Stimulated activated CD4-positive, alpha-beta T cell treated with anti-CD3 and anti-CD28 coated beads, TNF-alpha, amount 100 ng/mL, for 1 hour (primary cell): ENCODE measurements at regions not wholly inside any gene's neighbourhood (a gene's known extent, or its start where the extent isn't known, plus 50 kb on each side); places are given as distances from the start of the nearest gene placed in this dataset.
"Not testable (repeated sequence)": the region's sequence is repeated elsewhere in the genome, so short reads cannot be mapped to it uniquely, and the experiment has no call there.

Experiments
- DNase-seq, 3 donors: peaks; one replicate each; pipeline ENCODE4 v3.0.0-alpha.2; 2020; ENCODE audit warnings: low read depth in 3 of 3, low spot score in 1 of 3

DNA sequence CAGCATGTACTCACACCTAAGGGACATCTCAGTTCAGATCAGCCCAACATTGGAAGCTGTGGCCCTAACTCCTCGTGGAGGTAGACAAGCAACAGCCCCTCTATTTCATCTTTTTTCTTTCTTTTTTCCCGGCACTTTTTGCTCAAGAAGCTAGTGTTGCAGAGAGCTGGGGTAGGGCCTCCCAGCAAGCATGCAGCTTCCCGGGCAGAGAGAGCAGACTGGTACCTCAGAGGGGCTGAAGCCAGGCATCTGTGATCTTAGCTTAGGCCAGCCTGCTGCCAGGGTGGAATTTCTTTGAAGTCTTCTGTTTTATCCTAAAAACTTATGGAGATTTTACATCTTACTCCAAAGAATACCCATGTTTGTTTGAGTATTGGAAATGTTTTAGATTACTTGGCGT, 195.4 kb downstream of the C16orf95 start:
- no peak for DNase-seq

DNA sequence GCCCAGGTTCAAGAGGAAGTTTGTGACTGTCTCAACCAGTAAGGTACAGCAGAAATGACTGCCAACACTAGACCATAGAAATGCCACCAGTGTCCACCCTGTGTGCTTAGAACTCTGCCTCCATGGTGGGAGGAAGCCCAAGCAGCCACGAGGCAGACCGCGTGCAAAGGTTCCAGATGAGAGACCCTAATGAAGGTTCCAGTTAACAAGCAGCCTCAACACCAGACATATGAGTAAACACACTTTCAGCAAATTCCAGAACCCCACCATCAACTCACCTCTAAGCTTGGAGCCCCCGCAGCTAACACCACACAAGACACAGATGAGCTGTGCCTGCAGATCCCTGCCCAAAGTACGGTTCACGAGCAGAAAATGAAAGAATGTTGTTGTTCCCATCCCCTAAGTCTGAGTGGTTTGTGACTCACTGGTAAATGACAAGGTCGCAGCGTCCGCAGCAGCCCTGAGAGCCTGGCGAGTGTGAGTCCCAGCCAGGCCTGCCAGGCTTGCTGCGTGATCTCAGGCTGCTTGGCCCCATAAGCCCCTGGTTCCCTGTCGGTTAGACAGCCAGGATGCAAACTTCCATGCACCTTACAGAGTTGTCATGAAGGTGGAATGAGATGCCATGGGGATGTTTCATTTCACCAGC, 193.7 kb downstream of the C16orf95 start:
- DNase-seq = no peak

DNA sequence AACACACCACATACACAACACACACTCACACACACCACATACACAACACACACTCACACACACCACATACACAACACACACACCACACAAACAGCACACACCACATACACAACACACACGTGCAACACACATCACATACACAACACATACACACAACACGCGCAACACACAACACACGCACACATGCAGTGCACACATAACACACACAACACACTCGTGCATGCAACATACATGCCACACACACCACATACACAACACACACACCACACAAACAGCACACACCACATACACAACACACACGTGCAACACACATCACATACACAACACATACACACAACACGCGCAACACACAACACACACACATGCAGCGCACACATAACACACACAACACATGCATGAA, 192.8 kb downstream of the C16orf95 start:
- DNase-seq = not testable (repeated sequence)

DNA sequence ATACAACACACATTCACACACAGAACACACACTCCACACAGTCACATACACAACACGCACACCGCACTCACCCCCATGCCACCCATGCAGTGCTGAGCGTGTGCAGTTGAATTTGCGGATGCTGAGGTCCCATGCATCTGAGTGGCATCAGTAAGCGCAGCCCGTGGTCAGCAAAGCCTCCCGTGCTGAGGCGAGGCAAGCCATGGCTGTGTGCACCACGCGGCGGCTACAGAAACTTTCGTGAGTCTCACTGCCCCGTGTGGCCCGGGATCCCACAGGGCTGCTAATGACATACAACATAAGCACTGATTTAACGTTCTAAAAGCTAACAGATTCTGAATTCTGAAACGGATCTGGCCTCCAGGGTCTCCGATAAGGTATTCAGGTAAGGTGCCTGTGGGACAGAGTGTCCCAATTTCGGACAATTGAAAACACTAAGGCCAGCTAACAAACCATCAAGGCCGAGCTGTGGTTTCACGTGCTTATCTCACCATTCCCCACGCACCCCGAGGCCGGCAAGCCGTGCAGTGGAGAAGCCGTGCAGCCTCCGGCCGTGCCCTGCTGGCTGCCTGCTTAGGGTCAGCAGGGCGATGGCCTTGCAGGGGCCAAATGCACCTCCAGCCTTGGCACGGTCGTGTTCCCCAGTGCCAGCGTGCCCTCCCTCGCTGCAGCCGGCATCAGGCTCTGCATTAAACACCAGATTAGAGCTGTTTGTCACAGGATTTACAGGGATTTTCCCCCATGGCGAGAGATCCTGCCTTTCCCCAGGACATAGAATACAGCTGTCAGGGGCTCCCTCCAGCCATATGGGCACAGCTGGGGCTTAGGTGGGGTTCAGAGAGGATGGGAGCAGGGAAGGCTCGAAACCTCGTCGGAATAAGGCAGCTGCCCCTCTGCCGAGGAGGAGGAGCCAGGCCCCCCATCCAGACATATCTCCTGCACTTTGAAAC, 191.7 kb downstream of the C16orf95 start:
- DNase-seq = no peak

DNA sequence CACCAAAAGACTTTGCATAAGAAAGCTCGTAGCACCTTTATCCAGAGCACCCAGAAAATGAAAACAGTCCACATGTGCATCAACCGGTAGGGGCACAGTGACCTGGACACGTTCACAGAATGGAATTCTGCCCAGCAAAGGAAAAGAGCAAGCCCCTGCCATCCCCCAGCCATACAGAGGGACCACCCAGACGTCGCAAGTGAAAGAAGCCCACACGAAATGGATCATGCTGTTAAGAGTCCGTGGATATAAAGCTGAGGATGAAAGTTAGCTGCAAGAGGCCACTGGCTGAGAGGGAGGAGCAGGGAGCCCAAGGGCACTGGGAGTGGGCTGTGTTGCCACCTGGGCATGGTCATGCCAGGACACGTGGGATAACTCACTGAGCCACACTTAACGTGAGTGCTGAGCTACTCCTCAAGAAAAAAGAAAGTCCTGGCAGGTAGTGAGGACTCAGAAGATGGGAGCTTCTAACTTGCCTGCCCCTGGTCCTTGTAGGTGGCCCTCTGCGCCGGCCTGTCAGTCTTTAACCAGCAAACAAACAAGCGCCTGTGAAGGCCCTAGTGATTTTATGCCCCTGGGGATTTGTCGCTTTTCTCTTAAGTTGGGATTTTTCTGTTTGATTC, 190.7 kb downstream of the C16orf95 start:
- no peak for DNase-seq

GRCh38 chr16:87127061-87127765, 190.0 kb downstream of the C16orf95 start:
- no peak for DNase-seq

DNA sequence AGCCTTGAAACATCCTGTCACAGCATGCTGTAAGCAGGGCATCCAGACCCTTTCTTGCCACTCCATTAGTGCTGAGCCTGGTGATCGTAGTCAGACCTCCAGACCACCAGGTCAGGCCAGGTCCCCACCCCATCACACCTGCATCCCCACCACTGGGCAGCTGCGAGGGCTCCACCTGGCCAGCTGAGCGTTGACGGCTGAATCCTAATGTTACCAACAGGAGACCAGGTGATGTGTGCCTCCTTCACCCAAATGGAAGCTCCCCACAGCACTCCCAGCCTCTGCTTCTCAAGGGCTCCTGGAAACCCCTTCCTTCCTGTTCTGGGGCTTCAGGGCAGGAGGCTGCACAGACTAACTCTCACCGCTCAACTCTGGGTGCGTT, 189.4 kb downstream of the C16orf95 start:
- DNase-seq = no peak

DNA sequence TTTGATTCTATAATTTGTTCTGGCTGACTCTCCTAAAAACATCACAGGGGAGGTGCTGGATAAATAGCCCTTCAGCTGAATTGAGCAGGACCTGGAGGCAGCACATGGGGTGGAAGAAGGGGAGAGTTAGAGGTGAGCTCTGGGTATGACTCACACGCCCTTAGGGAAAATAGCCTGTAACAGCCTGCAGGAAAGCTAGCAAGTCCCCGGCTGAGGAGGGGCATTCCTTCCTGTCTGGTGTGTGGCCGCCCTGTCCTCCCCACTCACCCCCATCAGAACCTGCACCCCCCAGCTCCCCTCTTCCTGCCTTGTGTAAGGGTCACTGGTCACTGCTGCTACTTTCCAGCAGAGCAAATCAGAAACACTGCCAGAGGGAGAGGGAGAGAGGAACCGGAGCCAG, 187.4 kb downstream of the C16orf95 start:
- DNase-seq = no peak

GRCh38 chr16:87131061-87131995, 185.9 kb downstream of the C16orf95 start:
- no peak for DNase-seq

DNA sequence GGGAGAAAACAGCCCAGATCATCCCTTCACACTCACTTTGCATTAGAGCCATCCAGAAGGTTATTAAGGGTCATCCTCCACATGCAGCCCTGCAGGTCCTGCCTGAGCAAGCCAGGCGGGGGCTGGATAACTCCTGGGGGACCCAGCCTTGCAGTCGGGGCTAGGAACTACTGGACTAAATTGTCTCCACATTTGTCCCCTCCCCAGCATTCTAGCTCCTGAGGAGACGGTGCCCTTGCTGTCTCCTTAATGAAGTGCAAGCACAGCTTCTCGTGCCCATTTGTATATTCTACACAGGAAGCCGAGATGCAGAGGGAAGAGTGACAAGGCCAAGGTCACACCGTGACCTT, 185.2 kb downstream of the C16orf95 start:
- DNase-seq = no peak

GRCh38 chr16:87132361-87133014, 184.7 kb downstream of the C16orf95 start:
- DNase-seq = no peak

- no peak for DNase-seq
Measured at GRCh38 chr16:87133112-87133850, 183.9 kb downstream of the C16orf95 start.

DNA sequence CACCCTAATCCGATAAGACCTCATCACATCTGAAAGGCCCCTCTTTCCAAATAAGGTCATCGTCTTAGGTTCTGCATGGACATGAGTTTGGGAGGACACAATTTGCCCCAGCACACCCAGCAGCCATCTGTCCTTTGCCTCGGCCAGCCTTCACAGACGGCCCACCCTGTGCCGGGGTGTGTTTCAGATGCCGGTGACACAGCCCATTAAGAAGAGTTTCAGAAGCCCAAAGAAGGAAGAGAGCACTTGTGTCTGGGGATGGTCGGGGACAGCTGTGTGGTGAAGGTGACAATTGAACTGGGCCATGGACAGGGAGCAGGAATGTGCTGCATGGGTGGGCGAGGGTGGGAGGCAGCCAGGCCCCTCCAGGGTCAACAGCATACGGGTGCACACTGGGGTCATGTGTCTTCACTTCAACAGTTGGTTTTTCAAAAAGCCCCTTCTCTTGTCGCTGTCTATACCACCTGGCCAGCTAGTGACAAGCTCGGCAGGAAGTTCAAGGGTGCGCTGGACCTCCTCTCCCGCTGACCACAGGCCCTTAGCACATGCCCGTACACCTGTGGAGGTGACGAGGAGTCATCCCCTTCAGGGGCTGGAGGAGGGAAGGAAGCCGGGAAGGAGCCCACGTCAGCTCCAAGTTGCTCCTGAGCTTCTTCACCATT, 183.1 kb downstream of the C16orf95 start:
- no peak for DNase-seq

- no peak for DNase-seq
Measured at GRCh38 chr16:87134628-87134995, 182.6 kb downstream of the C16orf95 start.

- DNase-seq = no peak
Measured at GRCh38 chr16:87135246-87136030, 181.8 kb downstream of the C16orf95 start.

DNA sequence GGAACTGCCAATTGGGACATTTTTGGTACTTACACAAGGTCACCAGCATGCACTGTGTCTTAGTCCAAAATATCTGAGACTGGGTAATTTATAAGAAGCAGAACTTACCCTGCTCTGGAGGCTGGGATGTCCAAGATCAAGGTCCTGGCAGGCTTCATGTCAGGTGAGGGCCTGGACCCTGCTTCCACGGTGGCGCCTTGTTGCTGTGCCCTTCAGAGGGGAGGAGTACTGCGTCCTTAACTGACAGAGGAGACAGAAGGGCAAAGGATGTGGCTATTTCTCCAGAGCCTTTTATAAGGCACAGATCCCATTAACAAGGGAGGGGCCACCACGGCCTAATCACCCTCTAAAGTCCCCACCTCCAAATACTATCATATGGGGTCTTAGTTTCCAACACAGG, 178.9 kb downstream of the C16orf95 start:
- DNase-seq = no peak

GRCh38 chr16:87138738-87139267, 178.4 kb downstream of the C16orf95 start:
- no peak for DNase-seq
